ENCODE measurements at regions not wholly inside any gene's neighbourhood (a gene's known extent, or its start where the extent isn't known, plus 50 kb on each side); places are given as distances from the start of the nearest gene placed in this dataset.

- no peak for ATAC-seq
Measured at GRCh38 chr9:93875330-93875729, 79.8 kb downstream of the BARX1 start.

- ATAC-seq: no peak
Measured at GRCh38 chr9:93874242-93874641, 80.9 kb downstream of the BARX1 start.

- no peak for ATAC-seq
Measured at GRCh38 chr9:93871286-93871685, 83.9 kb downstream of the BARX1 start.

- ATAC-seq: no peak
Measured at GRCh38 chr9:93869863-93870262, 85.3 kb downstream of the BARX1 start.

- ATAC-seq: no peak
Measured at GRCh38 chr9:93869088-93869487, 86.1 kb downstream of the BARX1 start.

- ATAC-seq: no peak
Measured at GRCh38 chr9:93865716-93866115, 89.4 kb downstream of the BARX1 start.

- no peak for ATAC-seq
Measured at GRCh38 chr9:93865245-93865644, 89.9 kb downstream of the BARX1 start.

GRCh38 chr9:93864840-93865239, 90.3 kb downstream of the BARX1 start:
- no peak for ATAC-seq

GRCh38 chr9:93864032-93864431, 91.1 kb downstream of the BARX1 start:
- ATAC-seq: no peak

GRCh38 chr9:93862877-93863545, 92.1 kb downstream of the BARX1 start:
- no peak for ATAC-seq

GRCh38 chr9:93861736-93862358, 93.3 kb downstream of the BARX1 start:
- no peak for ATAC-seq

- ATAC-seq: no peak
Measured at GRCh38 chr9:93860694-93861658, 94.2 kb downstream of the BARX1 start.

- no peak for ATAC-seq
Measured at GRCh38 chr9:93859431-93860215, 95.5 kb downstream of the BARX1 start.

- ATAC-seq: no peak
Measured at GRCh38 chr9:93857528-93857927, 97.6 kb downstream of the BARX1 start.

- no peak for ATAC-seq
Measured at GRCh38 chr9:93852728-93853127, 102.4 kb downstream of the BARX1 start.

- no peak for ATAC-seq
Measured at GRCh38 chr9:93846349-93846748, 108.8 kb downstream of the BARX1 start.

- ATAC-seq: no peak
Measured at GRCh38 chr9:93843396-93843795, 111.8 kb downstream of the BARX1 start.

GRCh38 chr9:93830606-93831005, 124.5 kb downstream of the BARX1 start:
- ATAC-seq: no peak

- ATAC-seq: no peak
Measured at GRCh38 chr9:93830012-93830596, 125.1 kb downstream of the BARX1 start.

GRCh38 chr9:93829271-93830011, 125.7 kb downstream of the BARX1 start:
- ATAC-seq: no peak

- ATAC-seq: no peak
Measured at GRCh38 chr9:93828331-93829097, 126.6 kb downstream of the BARX1 start.
